ENCODE measurements at regions not wholly inside any gene's neighbourhood (a gene's known extent, or its start where the extent isn't known, plus 50 kb on each side); places are given as distances from the start of the nearest gene placed in this dataset.
A peak's percentile ranks its signal among the peaks of the same experiment; 100 is the strongest.

DNA sequence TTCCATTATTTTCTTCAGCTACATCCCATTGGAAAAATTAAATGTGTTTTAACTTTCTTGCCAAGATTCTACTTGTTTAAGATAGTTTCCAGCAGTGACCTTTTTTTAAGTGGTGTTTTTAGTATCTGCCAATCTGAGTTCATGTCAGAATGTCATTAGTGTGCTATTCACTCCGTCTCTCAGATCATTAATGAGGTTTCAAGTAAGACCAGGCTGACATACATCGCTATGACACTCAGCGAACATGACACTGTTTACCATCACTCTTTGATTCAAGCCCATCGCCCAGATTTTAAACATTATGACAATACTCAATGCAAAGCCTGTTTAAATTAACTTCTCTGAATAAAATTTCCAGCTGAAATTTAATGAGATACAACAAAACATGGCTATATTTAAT is 272.0 kb upstream of the KYNU start:
- TF ChIP-seq, protein P1, sequence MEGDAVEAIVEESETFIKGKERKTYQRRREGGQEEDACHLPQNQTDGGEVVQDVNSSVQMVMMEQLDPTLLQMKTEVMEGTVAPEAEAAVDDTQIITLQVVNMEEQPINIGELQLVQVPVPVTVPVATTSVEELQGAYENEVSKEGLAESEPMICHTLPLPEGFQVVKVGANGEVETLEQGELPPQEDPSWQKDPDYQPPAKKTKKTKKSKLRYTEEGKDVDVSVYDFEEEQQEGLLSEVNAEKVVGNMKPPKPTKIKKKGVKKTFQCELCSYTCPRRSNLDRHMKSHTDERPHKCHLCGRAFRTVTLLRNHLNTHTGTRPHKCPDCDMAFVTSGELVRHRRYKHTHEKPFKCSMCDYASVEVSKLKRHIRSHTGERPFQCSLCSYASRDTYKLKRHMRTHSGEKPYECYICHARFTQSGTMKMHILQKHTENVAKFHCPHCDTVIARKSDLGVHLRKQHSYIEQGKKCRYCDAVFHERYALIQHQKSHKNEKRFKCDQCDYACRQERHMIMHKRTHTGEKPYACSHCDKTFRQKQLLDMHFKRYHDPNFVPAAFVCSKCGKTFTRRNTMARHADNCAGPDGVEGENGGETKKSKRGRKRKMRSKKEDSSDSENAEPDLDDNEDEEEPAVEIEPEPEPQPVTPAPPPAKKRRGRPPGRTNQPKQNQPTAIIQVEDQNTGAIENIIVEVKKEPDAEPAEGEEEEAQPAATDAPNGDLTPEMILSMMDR (IDR thresholded peaks at IDR 0.05; ENCODE audit: low read depth, low read length, missing control alignments): no peak
- in situ Hi-C loops (cut with HindIII; ENCODE audit: low sequenced_read_pairs): no loop called here
- H3K4me3 ChIP-seq (ENCODE audit: low read depth, low read length): no peak overlapping the region
- no peak for DNase-seq (ENCODE audit: low read depth)

- in situ Hi-C loops (cut with HindIII; ENCODE audit: low sequenced_read_pairs): no loop called here
- no peak overlapping the region for H3K4me3 ChIP-seq (ENCODE audit: low read depth, low read length)
- peak; percentile 3 for DNase-seq (ENCODE audit: low read depth)
- TF ChIP-seq, protein P1 (IDR thresholded peaks at IDR 0.05; ENCODE audit: low read depth, low read length, missing control alignments): no peak
Observed at GRCh38 chr2:142603759-142604158, 273.7 kb upstream of the KYNU start.

DNA sequence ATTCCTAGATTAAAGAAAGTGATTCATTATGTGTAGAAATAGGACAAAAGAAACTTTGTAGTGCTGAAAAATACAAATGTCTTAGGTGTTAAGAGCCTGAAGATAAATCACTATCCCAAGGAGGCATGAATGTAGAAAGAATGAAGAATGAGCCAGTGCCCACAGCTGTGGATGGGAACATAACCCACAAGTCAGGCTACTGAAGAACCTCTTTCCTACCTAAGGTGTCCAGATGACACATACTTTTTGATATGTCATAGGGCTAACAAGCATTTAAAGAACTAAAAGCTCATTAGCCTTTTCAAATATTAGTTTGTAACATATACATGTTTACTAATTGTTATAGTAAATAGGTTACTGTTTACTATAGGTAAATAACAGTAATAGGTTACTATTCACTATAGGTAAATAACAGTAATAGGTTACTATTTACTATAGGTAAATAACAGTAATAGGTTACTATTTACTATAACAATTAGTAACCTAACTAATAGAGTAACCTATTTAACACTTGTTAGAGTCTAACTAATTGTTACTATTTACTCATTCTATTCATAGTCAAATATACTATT is 275.0 kb upstream of the KYNU start:
- TF ChIP-seq, protein P1 (IDR thresholded peaks at IDR 0.05; ENCODE audit: low read depth, low read length, missing control alignments): no peak
- no peak for DNase-seq (ENCODE audit: low read depth)
- in situ Hi-C loops (cut with HindIII; ENCODE audit: low sequenced_read_pairs): no loop called here
- no peak overlapping the region for H3K4me3 ChIP-seq (ENCODE audit: low read depth, low read length)

DNA sequence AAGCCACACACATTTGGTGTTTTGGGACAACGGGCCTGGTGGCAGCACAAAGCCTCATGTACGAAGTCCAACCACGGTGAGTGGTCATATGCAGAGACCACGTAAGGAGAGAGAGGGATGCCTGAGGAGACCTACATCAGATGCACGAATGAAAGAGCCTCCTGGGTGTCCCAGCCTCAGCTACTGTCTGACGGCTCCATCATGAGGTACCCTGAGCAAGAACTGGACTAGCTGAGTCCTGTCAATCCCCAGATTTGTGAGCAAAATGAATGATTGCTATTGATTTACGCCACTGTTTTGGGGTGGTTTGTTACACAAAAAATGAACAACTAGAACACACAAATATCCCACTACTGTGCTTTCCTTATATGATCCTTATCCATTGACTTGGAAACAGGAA is 275.7 kb upstream of the KYNU start:
- TF ChIP-seq, protein P1 (IDR thresholded peaks at IDR 0.05; ENCODE audit: low read depth, low read length, missing control alignments): no peak
- DNase-seq (ENCODE audit: low read depth): no peak
- in situ Hi-C loops (cut with HindIII; ENCODE audit: low sequenced_read_pairs): no loop called here
- no peak overlapping the region for H3K4me3 ChIP-seq (ENCODE audit: low read depth, low read length)

- TF ChIP-seq, protein P1 (IDR thresholded peaks at IDR 0.05; ENCODE audit: low read depth, low read length, missing control alignments): no peak
- no peak overlapping the region for H3K4me3 ChIP-seq (ENCODE audit: low read depth, low read length)
- in situ Hi-C loops (cut with HindIII; ENCODE audit: low sequenced_read_pairs): no loop called here
- DNase-seq (ENCODE audit: low read depth): no peak
Observed at GRCh38 chr2:142599504-142599903, 278.0 kb upstream of the KYNU start.

DNA sequence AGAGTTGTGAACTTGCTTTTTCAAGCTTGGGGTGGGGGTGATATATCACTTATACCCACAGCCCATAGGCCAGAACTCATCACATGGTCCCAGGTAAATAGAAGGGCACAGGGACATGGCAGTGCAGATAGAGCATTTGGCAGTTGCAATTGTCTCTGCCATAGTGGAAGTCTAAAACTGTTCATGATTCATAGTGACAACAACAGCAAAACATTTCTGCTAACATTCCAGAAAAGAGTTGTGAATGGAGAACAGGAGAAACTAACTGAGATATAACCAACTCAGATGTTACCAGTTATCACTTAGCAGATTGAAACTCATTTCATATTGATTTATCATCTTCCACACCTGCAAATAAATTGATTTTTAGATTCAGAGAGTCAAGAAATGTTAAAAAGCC is 278.6 kb upstream of the KYNU start:
- TF ChIP-seq, protein P1 (IDR thresholded peaks at IDR 0.05; ENCODE audit: low read depth, low read length, missing control alignments): no peak
- no peak for DNase-seq (ENCODE audit: low read depth)

More for the DNA sequence above, 278.6 kb upstream of the KYNU start:
- in situ Hi-C loops (cut with HindIII; ENCODE audit: low sequenced_read_pairs): no loop called here
- H3K4me3 ChIP-seq (ENCODE audit: low read depth, low read length): no peak overlapping the region

All from astrocyte of the cerebellum (primary cell).